Uterus (tissue), 3 donors: ENCODE measurements at regions not wholly inside any gene's neighbourhood (a gene's known extent, or its start where the extent isn't known, plus 50 kb on each side); places are given as distances from the start of the nearest gene placed in this dataset.

Experiments used
- DNase-seq, 2 donors: peaks; one replicate each; pipeline ENCODE4 v3.0.0-alpha.2; 2019 to 2020
- H3K27ac ChIP-seq, 2 donors: fragments of 200-600 bp; sonication (generic); 1 replicate in 1 of 2; 2 replicates in 1 of 2; pipeline ENCODE4 v1.5.1; 2016 to 2018
- H3K27me3 ChIP-seq, 2 donors: fragments of 200-600 bp; sonication (generic); one replicate each; pipeline ENCODE4 v1.5.1; 2018 to 2019; ENCODE audit warnings: control low read depth in 1 of 2
- H3K36me3 ChIP-seq, 2 donors: fragments of 200-600 bp; sonication (generic); one replicate each; pipeline ENCODE4 v1.5.1; 2019; ENCODE audit warnings: control low read depth in 1 of 2
- H3K4me1 ChIP-seq, 2 donors: fragments of 200-600 bp; sonication (generic); one replicate each; pipeline ENCODE4 v1.5.1; 2018 to 2019; ENCODE audit warnings: control low read depth in 1 of 2
- H3K4me3 ChIP-seq, 2 donors: fragments of 200-600 bp; sonication (generic); 1 replicate in 1 of 2; 2 replicates in 1 of 2; pipeline ENCODE4 v1.5.1; 2018 to 2019; ENCODE audit warnings: mild to moderate bottlenecking in 1 of 2
- H3K9me3 ChIP-seq, 2 donors: fragments of 200-600 bp; sonication (generic); one replicate each; pipeline ENCODE4 v1.5.1; 2019; ENCODE audit warnings: control low read depth in 1 of 2
- CTCF ChIP-seq, 4 experiments: fragments of 200-600 bp in 2 of 4; fragments of 450-650 bp in 2 of 4; sonication (generic) in 2 of 4; IDR thresholded peaks; one replicate each; pipeline ENCODE4 v1.5.1; 2016 to 2019; ENCODE audit warnings: antibody characterized with exemption in 4 of 4, mild to moderate bottlenecking in 2 of 4, moderate library complexity in 1 of 4
- POLR2A ChIP-seq, 2 donors: fragments of 450-650 bp; IDR thresholded peaks; one replicate each; pipeline ENCODE4 v1.6.1; 2016; ENCODE audit warnings: antibody characterized with exemption in 2 of 2, mild to moderate bottlenecking in 1 of 2, moderate library complexity in 1 of 2
- intact Hi-C: fragments of 100-400 bp; cut with DNase I; formaldehyde crosslinking; loops from one replicate; pipeline ENCODE4 v1.15.1; 2023; ENCODE audit warnings: low total_unique reads
- donor health status: DM: yes; HTN: yes; CAD: no.

- Histone ChIP-seq H3K4me3 (no peak overlapping the region), H3K36me3 (no peaks in the 10 kb centered on the region), H3K27me3 (no peaks in the 10 kb centered on the region), H3K27ac (no peak overlapping the region), H3K4me1 (no peaks in the 10 kb centered on the region), H3K9me3 (no peaks in the 10 kb centered on the region)
- TF ChIP-seq POLR2A (IDR thresholded peaks at IDR 0.05) (no peak), CTCF (IDR thresholded peaks at IDR 0.05) (no peak)
- intact Hi-C loops: no loop called here
- no peak for DNase-seq
These were observed 113.7 kb upstream of the TPRG1 start for GRCh38 chr3:189058071-189058470.

- H3K9me3 ChIP-seq: no peaks in the 10 kb centered on the region
- no peaks in the 10 kb centered on the region for H3K27me3 ChIP-seq
- H3K4me1 ChIP-seq: no peaks in the 10 kb centered on the region
- no peak overlapping the region for H3K4me3 ChIP-seq
- intact Hi-C loops: no loop called here
- no peak overlapping the region for H3K27ac ChIP-seq
- TF ChIP-seq CTCF (IDR thresholded peaks at IDR 0.05): no peak
- no peak for TF ChIP-seq POLR2A (IDR thresholded peaks at IDR 0.05)
- no peaks in the 10 kb centered on the region for H3K36me3 ChIP-seq
- DNase-seq: no peak
These were observed 100.8 kb upstream of the TPRG1 start for GRCh38 chr3:189070965-189071364.

DNA sequence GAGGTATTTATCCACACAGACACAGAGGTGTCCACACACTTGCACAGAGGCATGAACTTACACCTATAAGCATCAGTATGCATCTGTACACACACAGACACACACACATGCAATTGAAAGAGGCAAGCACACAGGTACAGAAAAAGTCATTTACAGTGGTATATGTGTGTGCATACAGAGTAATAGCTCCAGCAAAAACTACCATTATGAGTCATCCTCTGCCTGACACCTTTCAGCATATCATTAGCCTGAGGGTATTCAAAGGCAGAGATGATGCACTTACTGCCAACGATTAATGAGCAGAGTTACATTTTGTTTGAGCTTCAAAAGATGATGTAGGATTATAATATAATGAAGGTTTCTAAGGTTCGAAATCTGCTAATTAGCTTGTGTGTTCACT is 100.3 kb upstream of the TPRG1 start:
- DNase-seq: no peak
- Histone ChIP-seq H3K4me3 (no peak overlapping the region), H3K36me3 (no peaks in the 10 kb centered on the region), H3K4me1 (no peaks in the 10 kb centered on the region), H3K27ac (no peak overlapping the region), H3K9me3 (no peaks in the 10 kb centered on the region), H3K27me3 (no peaks in the 10 kb centered on the region)
- TF ChIP-seq POLR2A (IDR thresholded peaks at IDR 0.05): no peak
- no peak for TF ChIP-seq CTCF (IDR thresholded peaks at IDR 0.05)
- intact Hi-C loops: no loop called here

GRCh38 chr3:189076449-189076848 is 95.3 kb upstream of the TPRG1 start:
- Histone ChIP-seq H3K4me3 (no peak overlapping the region), H3K9me3 (no peaks in the 10 kb centered on the region), H3K4me1 (no peaks in the 10 kb centered on the region), H3K36me3 (no peaks in the 10 kb centered on the region), H3K27ac (no peak overlapping the region), H3K27me3 (no peaks in the 10 kb centered on the region)
- intact Hi-C loops: no loop called here
- no peak for DNase-seq
- no peak for TF ChIP-seq CTCF (IDR thresholded peaks at IDR 0.05)
- no peak for TF ChIP-seq POLR2A (IDR thresholded peaks at IDR 0.05)

- no peak for TF ChIP-seq POLR2A (IDR thresholded peaks at IDR 0.05)
- TF ChIP-seq CTCF (IDR thresholded peaks at IDR 0.05): no peak
- no peak overlapping the region for H3K4me3 ChIP-seq
- intact Hi-C loops: no loop called here
- DNase-seq: no peak
- no peaks in the 10 kb centered on the region for H3K9me3 ChIP-seq
- H3K36me3 ChIP-seq: no peaks in the 10 kb centered on the region
- H3K4me1 ChIP-seq: no peaks in the 10 kb centered on the region
- no peaks in the 10 kb centered on the region for H3K27me3 ChIP-seq
- no peak overlapping the region for H3K27ac ChIP-seq
These were observed 91.0 kb upstream of the TPRG1 start for GRCh38 chr3:189080745-189081144.
